HCT116 (cell line): ENCODE measurements at regions not wholly inside any gene's neighbourhood (a gene's known extent, or its start where the extent isn't known, plus 50 kb on each side); places are given as distances from the start of the nearest gene placed in this dataset.

Source experiments
- ATAC-seq: fragments of 200-7000 bp; cut with Tn5 transposase; 2 replicates; pipeline ENCODE4 v1.9.1; 2020; ENCODE audit warnings: mild to moderate bottlenecking, moderate library complexity
- BruUV-seq: library from RNA; stranded (reverse); fragments of 400-500 nt; replicated peaks from 2 replicates; lab custom pipeline; 2021; lab: Mats Ljungman, UMichigan
- CTCF ChIA-PET: fragments of 300-600 bp; sonication (Branson Sonifier 250); formaldehyde crosslinking; loops from one replicate; lab custom pipeline; 2021; ENCODE audit warnings: antibody characterized with exemption; lab: Charles Lee
- POLR2A ChIA-PET: fragments of 300-600, 350-600 bp; sonication (Branson Sonifier 250); formaldehyde crosslinking; loops from one replicate; lab custom pipeline; 2021; ENCODE audit warnings: antibody characterized with exemption; lab: Charles Lee
- RAD21 ChIA-PET, 2 experiments: fragments of 300-600 bp; sonication (Branson Sonifier 250); formaldehyde crosslinking; loops; one replicate each; lab custom pipeline; 2023; ENCODE audit warnings: low total read pairs in 2 of 2; ENCODE audit not compliant: uncharacterized antibody in 2 of 2, unreplicated experiment in 2 of 2, low non-redundant PET in 1 of 2; lab: Charles Lee
- DNase-seq: peaks from one replicate; pipeline ENCODE4 v3.0.0-alpha.2; 2010; ENCODE audit warnings: low read depth, low spot score
- H2AFZ ChIP-seq: fragments of 200-600 bp; shearing (Covaris generic), sonication (generic); 2 replicates; pipeline ENCODE4 v1.6.1; 2017; ENCODE audit warnings: low read depth, mixed run types, mixed read lengths, antibody characterized with exemption, low read length; ENCODE audit not compliant: poor library complexity, severe bottlenecking
- H3K27ac ChIP-seq: 2 replicates; pipeline ENCODE4 v1.5.1; 2012; ENCODE audit warnings: low read depth, low read length
- H3K27me3 ChIP-seq: fragments of 200-600 bp; sonication (generic); 2 replicates; pipeline ENCODE4 v1.6.1; 2016; ENCODE audit warnings: mixed run types, low read length, mixed read lengths; ENCODE audit not compliant: insufficient read depth
- H3K36me3 ChIP-seq, 2 experiments: fragments of 200-500 bp in 1 of 2; fragments of 200-600 bp in 1 of 2; sonication (Bioruptor generic) in 1 of 2; sonication (generic) in 1 of 2; 2 replicates each; pipeline versions ENCODE4 v1.5.1 to v1.6.1; 2014 to 2016; ENCODE audit warnings: low read length in 2 of 2, inconsistent platforms in 1 of 2, mixed read lengths in 1 of 2, mixed run types in 1 of 2; ENCODE audit not compliant: insufficient read depth in 2 of 2, control insufficient read depth in 1 of 2
- H3K4me1 ChIP-seq, 2 experiments: fragments of 200-600 bp in 1 of 2; sonication (generic) in 1 of 2; 2 replicates each; pipeline versions ENCODE4 v1.5.1 to v1.6.1; 2012 to 2017; ENCODE audit warnings: low read length in 2 of 2, inconsistent platforms in 1 of 2, mild to moderate bottlenecking in 1 of 2, mixed read lengths in 1 of 2, mixed run types in 1 of 2, moderate library complexity in 1 of 2; ENCODE audit not compliant: insufficient read depth in 2 of 2, control insufficient read depth in 1 of 2
- H3K4me2 ChIP-seq: fragments of 200-600 bp; sonication (generic); 2 replicates; pipeline ENCODE4 v1.6.1; 2017; ENCODE audit warnings: mixed run types, low read length, mixed read lengths
- H3K4me3 ChIP-seq, 2 experiments: fragments of 200-600 bp in 1 of 2; sonication (generic) in 1 of 2; replicated peaks in 1 of 2; 2 replicates each; pipeline ENCODE4 v1.5.1; 2011 to 2016; ENCODE audit warnings: low read length in 2 of 2, control low read depth in 1 of 2, low read depth in 1 of 2, mild to moderate bottlenecking in 1 of 2, mixed read lengths in 1 of 2, mixed run types in 1 of 2
- H3K79me2 ChIP-seq: fragments of 200-600 bp; sonication (generic); 2 replicates; pipeline ENCODE4 v1.6.1; 2017; ENCODE audit warnings: mild to moderate bottlenecking, mixed run types, low read length, moderate library complexity, mixed read lengths; ENCODE audit not compliant: insufficient read depth
- H3K9ac ChIP-seq: fragments of 200-600 bp; sonication (generic); 2 replicates; pipeline ENCODE4 v1.6.1; 2016; ENCODE audit warnings: low read length, mixed read lengths
- H3K9me2 ChIP-seq: fragments of 200-600 bp; sonication (generic), shearing (Covaris generic); 2 replicates; pipeline ENCODE4 v1.6.1; 2017; ENCODE audit warnings: mixed run types, mild to moderate bottlenecking, moderate library complexity; ENCODE audit not compliant: insufficient read depth
- H3K9me3 ChIP-seq, 2 experiments: fragments of 200-500 bp in 1 of 2; fragments of 200-600 bp in 1 of 2; sonication (Bioruptor generic) in 1 of 2; sonication (generic) in 1 of 2; 2 replicates each; pipeline ENCODE4 v1.6.1; 2014 to 2017; ENCODE audit warnings: low read length in 2 of 2, mixed read lengths in 2 of 2, inconsistent platforms in 1 of 2, low read depth in 1 of 2, mild to moderate bottlenecking in 1 of 2, mixed run types in 1 of 2, moderate library complexity in 1 of 2; ENCODE audit not compliant: control insufficient read depth in 1 of 2, insufficient read depth in 1 of 2
- H4K20me1 ChIP-seq: fragments of 200-600 bp; sonication (generic), shearing (Covaris generic); 2 replicates; pipeline ENCODE4 v1.6.1; 2017; ENCODE audit warnings: mixed run types, mild to moderate bottlenecking, moderate library complexity; ENCODE audit not compliant: insufficient read depth
- ATF3 ChIP-seq: IDR thresholded peaks from 2 replicates; pipeline ENCODE4 v1.6.1; 2012
- CBX3 ChIP-seq: IDR thresholded peaks from 2 replicates; pipeline ENCODE4 v1.6.1; 2012; ENCODE audit warnings: low read depth
- CEBPB ChIP-seq: IDR thresholded peaks from 2 replicates; pipeline ENCODE4 v1.6.1; 2012; ENCODE audit warnings: low read depth
- CTCF ChIP-seq, 3 experiments: fragments of 200-600 bp in 1 of 3; sonication (generic) in 1 of 3; IDR thresholded peaks in 2 of 3; conservative IDR thresholded peaks in 1 of 3; 2 replicates each; pipeline ENCODE4 v1.5.1; 2012 to 2017; ENCODE audit warnings: low read depth in 2 of 3, low read length in 2 of 3, antibody characterized with exemption in 1 of 3, borderline replicate concordance in 1 of 3, control low read depth in 1 of 3, mild to moderate bottlenecking in 1 of 3, mixed read lengths in 1 of 3, mixed run types in 1 of 3, moderate library complexity in 1 of 3; ENCODE audit not compliant: insufficient read depth in 1 of 3
- EGR1 ChIP-seq: IDR thresholded peaks from 2 replicates; pipeline ENCODE4 v1.6.1; 2012; ENCODE audit warnings: low read depth
- MAX ChIP-seq: IDR thresholded peaks from 2 replicates; pipeline ENCODE4 v1.6.1; 2012
- POLR2A ChIP-seq: IDR thresholded peaks from 2 replicates; pipeline ENCODE4 v1.7.0; 2011; ENCODE audit warnings: borderline replicate concordance; ENCODE audit not compliant: insufficient read depth, insufficient read length; ENCODE audit errors: extremely low read depth
- RAD21 ChIP-seq: IDR thresholded peaks from 2 replicates; pipeline ENCODE4 v1.6.1; 2012; ENCODE audit warnings: low read depth, mild to moderate bottlenecking
- REST ChIP-seq: IDR thresholded peaks from 2 replicates; pipeline ENCODE4 v1.6.1; 2012; ENCODE audit warnings: low read depth
- SIN3A ChIP-seq: IDR thresholded peaks from 2 replicates; pipeline ENCODE4 v1.6.1; 2012; ENCODE audit warnings: low read depth
- SRF ChIP-seq: IDR thresholded peaks from 2 replicates; pipeline ENCODE4 v1.6.1; 2012; ENCODE audit warnings: low read depth
- YY1 ChIP-seq: IDR thresholded peaks from 2 replicates; pipeline ENCODE4 v1.6.1; 2011; ENCODE audit warnings: low read length, low read depth, moderate library complexity, mild to moderate bottlenecking; ENCODE audit not compliant: insufficient replicate concordance; ENCODE audit errors: extremely low read depth
- ZBTB33 ChIP-seq: IDR thresholded peaks from 2 replicates; pipeline ENCODE4 v1.6.1; 2011; ENCODE audit warnings: mild to moderate bottlenecking, low read length, moderate library complexity; ENCODE audit not compliant: insufficient replicate concordance; ENCODE audit errors: extremely low read depth
- ZFX ChIP-seq: fragments of 450-650 bp; IDR thresholded peaks from 2 replicates; pipeline ENCODE4 v1.6.1; 2017
- ZNF274 ChIP-seq: fragments of 200-500 bp; sonication (Bioruptor generic); IDR thresholded peaks from 2 replicates; pipeline ENCODE4 v1.6.1; 2014; ENCODE audit warnings: mild to moderate bottlenecking, low read depth, low read length, inconsistent platforms
- intact Hi-C: fragments of 100-400 bp; cut with micrococcal nuclease; formaldehyde crosslinking; loops from 2 replicates; pipeline ENCODE4 v1.10.0; 2022

- no TSS peak for BruUV-seq
- no peaks in the 10 kb centered on the region for H3K9me2 ChIP-seq
- no peaks in the 10 kb centered on the region for H3K9me3 ChIP-seq
- H3K4me1 ChIP-seq: no peaks in the 10 kb centered on the region
- no peak overlapping the region for H3K27ac ChIP-seq
- H4K20me1 ChIP-seq: no peaks in the 10 kb centered on the region
- H3K9ac ChIP-seq: no peak overlapping the region
- ChIA-PET POLR2A (no interaction called here), CTCF (no interaction called here), RAD21 (no interaction called here)
- H3K4me2 ChIP-seq: no peak overlapping the region
- intact Hi-C loops: no loop called here
- H3K36me3 ChIP-seq: no peaks in the 10 kb centered on the region
- DNase-seq: no peak
- no peak for TF ChIP-seq POLR2A
- no peak for TF ChIP-seq MAX
- no peak for TF ChIP-seq CBX3
- TF ChIP-seq CTCF (IDR thresholded peaks at IDR 0.05 in 2 of 3, conservative IDR thresholded peaks at IDR 0.05 in 1 of 3; ENCODE audit: borderline replicate concordance in 1 of 3, insufficient read depth in 1 of 3, low read depth in 2 of 3, low read length in 2 of 3): no peak
- TF ChIP-seq ZNF274: no peak
- TF ChIP-seq CEBPB: no peak
- no peak for TF ChIP-seq SRF
- no peak for TF ChIP-seq EGR1
- TF ChIP-seq RAD21: no peak
- no peak for TF ChIP-seq ZFX
- TF ChIP-seq SIN3A: no peak
- no peak for TF ChIP-seq ZBTB33
- TF ChIP-seq REST: no peak
- TF ChIP-seq YY1: no peak
- no peak for TF ChIP-seq ATF3
- no peak overlapping the region for H3K4me3 ChIP-seq
- H2AFZ ChIP-seq: no peak overlapping the region
- no peak for ATAC-seq
- no peaks in the 10 kb centered on the region for H3K27me3 ChIP-seq
- H3K79me2 ChIP-seq: no peaks in the 10 kb centered on the region
Measured at GRCh38 chr4:122276359-122276758, 102.5 kb upstream of the ADAD1 start.
